ENCODE measurements at regions not wholly inside any gene's neighbourhood (a gene's known extent, or its start where the extent isn't known, plus 50 kb on each side); places are given as distances from the start of the nearest gene placed in this dataset.

DNA sequence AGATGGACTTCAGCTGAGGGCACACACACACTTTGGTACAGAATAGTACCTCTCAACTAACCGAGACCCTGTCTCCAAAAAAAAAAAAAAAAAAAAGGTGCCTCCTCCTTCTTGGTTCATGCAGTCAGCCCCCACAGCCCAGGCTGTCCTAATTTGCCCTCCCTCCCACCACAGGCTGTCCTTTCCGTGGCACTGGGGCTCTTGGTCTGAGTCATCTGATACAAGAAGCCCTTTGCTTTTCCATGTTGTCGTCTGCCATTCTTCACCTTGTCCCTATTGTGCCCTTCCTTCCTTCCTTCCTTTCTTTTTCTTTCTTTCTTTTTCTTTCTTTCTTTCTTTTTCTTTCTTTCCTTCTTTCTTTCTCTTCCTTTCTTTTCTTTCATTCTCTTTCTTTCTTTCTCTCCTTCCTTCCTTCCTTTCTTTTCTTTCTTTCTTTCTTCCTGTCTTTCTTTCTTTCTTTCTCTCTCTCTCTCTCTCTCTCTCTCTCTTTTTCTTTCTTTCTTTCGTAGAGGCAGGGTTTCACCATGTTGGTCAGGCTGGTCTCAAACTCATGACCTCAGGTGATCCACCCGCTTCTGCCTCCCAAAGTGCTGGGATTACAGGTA, 96.0 kb upstream of the IKZF1 start:
- Histone ChIP-seq H3K36me3 (replicated peaks; ENCODE audit: insufficient read depth, low read depth) (no peaks in the 10 kb centered on the region), H3K27me3 (no peaks in the 10 kb centered on the region), H3K4me1 (ENCODE audit: insufficient read depth) (no peaks in the 10 kb centered on the region), H3K9me2 (replicated peaks; ENCODE audit: insufficient read depth) (no peaks in the 10 kb centered on the region), H3K9me3 (ENCODE audit: low read depth) (no peaks in the 10 kb centered on the region), H4K20me1 (ENCODE audit: insufficient read depth, poor library complexity, severe bottlenecking) (no peaks in the 10 kb centered on the region), H2AFZ (no peak overlapping the region), H3K4me3 (no peak overlapping the region), H3K4me2 (no peak overlapping the region), H3K27ac (no peak overlapping the region), H3K79me2 (no peaks in the 10 kb centered on the region)
- DNase-seq (ENCODE audit: low spot score), result no peak
- 93% methylated on average over 5 of the region's 5 CpGs for WGBS (ENCODE audit: low lambda C conversion rate, missing lambda C conversion rate)
- TF ChIP-seq, protein P1, sequence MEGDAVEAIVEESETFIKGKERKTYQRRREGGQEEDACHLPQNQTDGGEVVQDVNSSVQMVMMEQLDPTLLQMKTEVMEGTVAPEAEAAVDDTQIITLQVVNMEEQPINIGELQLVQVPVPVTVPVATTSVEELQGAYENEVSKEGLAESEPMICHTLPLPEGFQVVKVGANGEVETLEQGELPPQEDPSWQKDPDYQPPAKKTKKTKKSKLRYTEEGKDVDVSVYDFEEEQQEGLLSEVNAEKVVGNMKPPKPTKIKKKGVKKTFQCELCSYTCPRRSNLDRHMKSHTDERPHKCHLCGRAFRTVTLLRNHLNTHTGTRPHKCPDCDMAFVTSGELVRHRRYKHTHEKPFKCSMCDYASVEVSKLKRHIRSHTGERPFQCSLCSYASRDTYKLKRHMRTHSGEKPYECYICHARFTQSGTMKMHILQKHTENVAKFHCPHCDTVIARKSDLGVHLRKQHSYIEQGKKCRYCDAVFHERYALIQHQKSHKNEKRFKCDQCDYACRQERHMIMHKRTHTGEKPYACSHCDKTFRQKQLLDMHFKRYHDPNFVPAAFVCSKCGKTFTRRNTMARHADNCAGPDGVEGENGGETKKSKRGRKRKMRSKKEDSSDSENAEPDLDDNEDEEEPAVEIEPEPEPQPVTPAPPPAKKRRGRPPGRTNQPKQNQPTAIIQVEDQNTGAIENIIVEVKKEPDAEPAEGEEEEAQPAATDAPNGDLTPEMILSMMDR (IDR thresholded peaks at IDR 0.05; ENCODE audit: poor library complexity), result no peak
- TF ChIP-seq EZH2phosphoT487 (IDR thresholded peaks at IDR 0.05; ENCODE audit: low read depth, severe bottlenecking, unreplicated experiment) (no peak), EZH2 (IDR thresholded peaks at IDR 0.05; ENCODE audit: borderline replicate concordance) (no peak)

DNA sequence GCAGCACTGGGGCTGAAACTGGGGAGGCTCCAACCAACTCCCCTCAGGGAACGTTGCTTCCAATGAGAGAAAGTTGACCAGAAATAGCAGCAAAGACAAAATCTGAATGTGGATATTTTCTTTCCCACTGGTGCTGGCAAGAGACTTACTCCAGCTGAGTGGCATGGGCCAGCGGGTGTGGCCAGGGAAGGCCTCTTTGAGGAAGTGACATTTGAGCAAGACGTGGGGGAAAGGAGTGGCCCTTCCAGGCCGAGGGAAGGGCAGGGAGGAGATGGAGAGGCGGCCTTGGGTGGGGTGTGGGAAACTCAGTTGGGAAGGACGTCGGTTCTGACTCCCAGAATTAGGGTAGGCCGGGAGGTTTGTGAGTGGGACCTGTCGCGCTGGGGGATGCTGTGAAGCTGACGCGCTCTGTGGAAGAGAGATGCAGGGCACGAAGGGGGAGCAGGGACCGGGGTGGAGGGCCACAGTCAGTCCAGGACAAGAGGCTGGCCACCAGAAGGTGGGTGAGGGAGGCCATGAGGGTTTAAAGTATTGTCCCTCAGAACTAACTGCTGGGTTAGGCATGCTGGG, 96.7 kb upstream of the IKZF1 start:
- Histone ChIP-seq H3K4me3 (no peak overlapping the region), H3K9me2 (replicated peaks; ENCODE audit: insufficient read depth) (no peaks in the 10 kb centered on the region), H3K36me3 (replicated peaks; ENCODE audit: insufficient read depth, low read depth) (no peaks in the 10 kb centered on the region), H3K79me2 (no peaks in the 10 kb centered on the region), H2AFZ (no peak overlapping the region), H3K4me2 (no peak overlapping the region), H3K27ac (no peak overlapping the region), H3K4me1 (ENCODE audit: insufficient read depth) (no peaks in the 10 kb centered on the region), H3K9me3 (ENCODE audit: low read depth) (no peaks in the 10 kb centered on the region), H4K20me1 (ENCODE audit: insufficient read depth, poor library complexity, severe bottlenecking) (no peaks in the 10 kb centered on the region), H3K27me3 (no peaks in the 10 kb centered on the region)
- TF ChIP-seq EZH2phosphoT487 (IDR thresholded peaks at IDR 0.05; ENCODE audit: low read depth, severe bottlenecking, unreplicated experiment) (no peak), EZH2 (IDR thresholded peaks at IDR 0.05; ENCODE audit: borderline replicate concordance) (no peak)
- TF ChIP-seq, protein P1 (IDR thresholded peaks at IDR 0.05; ENCODE audit: poor library complexity), result no peak
- 91% methylated on average over 13 of the region's 14 CpGs for WGBS (ENCODE audit: low lambda C conversion rate, missing lambda C conversion rate)
- no peak for DNase-seq (ENCODE audit: low spot score)

DNA sequence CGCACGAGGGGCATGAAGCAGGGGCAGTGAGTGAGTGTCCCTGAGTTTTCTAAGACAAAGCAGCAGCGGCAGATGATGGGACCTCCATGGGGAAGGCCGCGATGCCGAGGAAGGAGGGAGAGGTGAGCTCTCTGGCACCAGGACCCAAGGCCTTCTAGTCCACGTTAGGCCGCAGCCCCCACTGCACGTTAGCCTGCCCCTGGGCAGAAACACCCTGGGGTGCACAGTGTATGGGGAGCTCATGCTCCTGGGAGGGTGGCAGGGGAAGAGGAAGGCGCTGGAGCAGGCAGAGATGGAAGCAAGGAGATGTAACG, 97.3 kb upstream of the IKZF1 start:
- no peaks in the 10 kb centered on the region for H3K36me3 ChIP-seq (replicated peaks; ENCODE audit: insufficient read depth, low read depth)
- no peaks in the 10 kb centered on the region for H3K4me1 ChIP-seq (ENCODE audit: insufficient read depth)
- H3K4me3 ChIP-seq, result no peak overlapping the region
- no peaks in the 10 kb centered on the region for H3K27me3 ChIP-seq
- no peak for TF ChIP-seq EZH2 (IDR thresholded peaks at IDR 0.05; ENCODE audit: borderline replicate concordance)
- no peak for TF ChIP-seq EZH2phosphoT487 (IDR thresholded peaks at IDR 0.05; ENCODE audit: low read depth, severe bottlenecking, unreplicated experiment)
- TF ChIP-seq, protein P1 (IDR thresholded peaks at IDR 0.05; ENCODE audit: poor library complexity), result no peak
- no peaks in the 10 kb centered on the region for H3K9me3 ChIP-seq (ENCODE audit: low read depth)
- H2AFZ ChIP-seq, result no peak overlapping the region
- H3K9me2 ChIP-seq (replicated peaks; ENCODE audit: insufficient read depth), result no peaks in the 10 kb centered on the region
- no peaks in the 10 kb centered on the region for H4K20me1 ChIP-seq (ENCODE audit: insufficient read depth, poor library complexity, severe bottlenecking)
- no peak overlapping the region for H3K27ac ChIP-seq
- 95% methylated on average over 11 of the region's 11 CpGs for WGBS (ENCODE audit: low lambda C conversion rate, missing lambda C conversion rate)
- no peak for DNase-seq (ENCODE audit: low spot score)
- no peak overlapping the region for H3K4me2 ChIP-seq
- H3K79me2 ChIP-seq, result no peaks in the 10 kb centered on the region

Measured in hepatocyte (in vitro differentiated cells).